Spinal cord (tissue), 9 donors: ENCODE measurements at regions not wholly inside any gene's neighbourhood (a gene's known extent, or its start where the extent isn't known, plus 50 kb on each side); places are given as distances from the start of the nearest gene placed in this dataset.
"Not testable (repeated sequence)": the region's sequence is repeated elsewhere in the genome, so short reads cannot be mapped to it uniquely, and the experiment has no call there.

ENCODE experiments used
- DNase-seq, 6 donors: peaks; one replicate each; pipeline versions ENCODE4 v3.0.0 to v3.0.0-alpha.2; 2013 to 2015; ENCODE audit warnings: low spot score in 6 of 6, low read depth in 4 of 6
- H3K27ac ChIP-seq: one replicate; pipeline ENCODE4 v1.5.1; 2013; ENCODE audit warnings: low read depth, low read length, control low read depth
- H3K27me3 ChIP-seq: one replicate; pipeline ENCODE4 v1.6.1; 2013; ENCODE audit warnings: low read length; ENCODE audit not compliant: control insufficient read depth, insufficient read depth
- H3K36me3 ChIP-seq: one replicate; pipeline ENCODE4 v1.6.1; 2013; ENCODE audit warnings: low read length; ENCODE audit not compliant: control insufficient read depth, insufficient read depth
- H3K4me1 ChIP-seq: one replicate; pipeline ENCODE4 v1.6.1; 2013; ENCODE audit warnings: low read length; ENCODE audit not compliant: control insufficient read depth, insufficient read depth
- H3K4me3 ChIP-seq: one replicate; pipeline ENCODE4 v1.5.1; 2013; ENCODE audit warnings: low read depth, low read length, control low read depth
- H3K9me3 ChIP-seq: one replicate; pipeline ENCODE4 v1.6.1; 2013; ENCODE audit warnings: low read length; ENCODE audit not compliant: control insufficient read depth, insufficient read depth
- whole genome bisulfite sequencing: methylation state at CpG from one replicate; pipeline ENCODE4 v1.1.5; 2013; ENCODE audit warnings: missing lambda C conversion rate; ENCODE audit not compliant: insufficient coverage; 5-methylcytosine and 5-hydroxymethylcytosine counted together
- donor health status: healthy.

DNA sequence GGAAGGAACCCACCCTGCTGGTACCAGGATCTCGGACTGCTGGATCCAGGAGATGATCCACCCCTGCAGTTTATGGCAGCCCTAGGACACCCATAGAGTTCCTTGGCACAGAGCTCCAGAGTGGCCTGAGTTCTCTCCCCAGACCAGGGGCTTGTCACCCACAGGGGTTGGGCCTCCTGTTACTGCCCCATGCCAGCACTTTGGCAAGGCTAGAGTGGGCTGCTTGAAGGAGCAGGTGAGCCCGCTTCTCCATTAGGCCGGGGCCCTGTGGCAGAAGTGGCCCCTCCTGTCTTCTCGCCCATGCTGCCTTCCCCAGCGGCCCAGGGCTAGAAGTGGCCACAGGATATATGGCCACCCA lies 1073.9 kb downstream of the RPIA start:
- peaks cover 12% of the 10 kb centered on the region for H3K27me3 ChIP-seq
- not testable (repeated sequence) for H3K9me3 ChIP-seq, H3K27ac ChIP-seq, DNase-seq, H3K4me1 ChIP-seq, H3K36me3 ChIP-seq, H3K4me3 ChIP-seq
- WGBS = 82% methylated on average over 5 of the region's 5 CpGs

DNA sequence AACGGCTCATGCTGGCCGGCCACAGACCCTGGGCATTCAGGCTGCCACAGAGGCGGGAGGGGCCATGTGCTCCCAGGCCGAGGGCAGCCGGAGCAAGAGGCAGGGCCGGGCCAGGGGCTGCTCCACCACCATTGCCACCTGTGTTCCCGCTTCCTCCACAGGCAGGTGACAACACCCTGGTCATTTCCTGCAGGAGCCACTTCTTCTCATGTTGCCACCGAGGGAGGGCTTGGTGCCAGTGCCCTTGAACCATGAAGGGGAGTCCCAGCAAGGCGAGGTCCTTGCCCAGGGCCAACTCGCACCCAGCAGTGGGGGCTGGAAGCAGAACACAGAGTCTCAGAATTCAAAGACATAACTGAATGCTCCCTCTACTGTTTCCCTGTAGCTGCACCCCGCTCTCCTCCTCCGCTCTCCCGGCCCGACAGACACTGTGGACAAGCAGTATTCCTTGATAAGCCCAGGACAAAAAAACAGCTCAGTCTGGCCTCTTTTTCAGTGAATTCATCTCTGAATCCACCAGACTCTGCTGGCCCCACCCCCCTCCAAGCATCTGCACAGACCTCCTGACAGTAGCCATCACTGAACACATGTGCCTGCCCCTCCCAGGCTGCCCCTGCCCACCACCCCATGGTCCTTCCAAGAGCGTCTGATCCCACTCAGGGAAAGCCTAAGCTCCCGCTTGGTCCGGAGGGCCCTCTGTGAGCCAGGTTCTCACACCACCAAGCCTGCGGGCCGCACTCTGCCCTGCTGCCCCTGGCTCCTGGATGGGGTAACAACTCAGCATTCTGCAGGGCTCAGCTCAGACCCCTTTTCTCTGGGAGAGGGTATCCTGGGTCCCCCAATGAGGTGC lies 1074.9 kb downstream of the RPIA start:
- not testable (repeated sequence) for H3K27ac ChIP-seq, DNase-seq, H3K4me3 ChIP-seq, H3K4me1 ChIP-seq, H3K36me3 ChIP-seq, H3K9me3 ChIP-seq
- WGBS = 83% methylated on average over 19 of the region's 19 CpGs
- peaks cover 12% of the 10 kb centered on the region for H3K27me3 ChIP-seq

DNA sequence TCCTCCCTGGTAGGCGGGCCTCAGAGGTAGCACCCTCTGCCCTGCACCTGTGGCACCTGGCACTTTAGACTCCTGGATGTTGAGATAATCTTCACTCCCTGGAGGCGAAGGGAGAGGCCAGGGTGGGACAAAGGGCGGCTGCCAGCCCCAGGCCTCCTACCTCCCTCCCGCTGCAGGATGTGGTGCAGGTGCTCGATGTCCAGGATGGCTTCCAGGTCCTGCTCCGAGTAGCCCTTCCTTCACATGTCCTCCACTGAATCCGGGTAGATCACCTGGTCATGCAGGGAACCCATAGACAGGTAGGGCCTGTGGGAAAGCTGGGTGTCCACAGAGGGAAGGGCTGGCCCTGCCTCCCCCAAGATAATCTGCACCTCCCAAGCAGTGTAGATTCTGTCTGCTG lies 1075.6 kb downstream of the RPIA start:
- H3K4me3 ChIP-seq, H3K36me3 ChIP-seq, DNase-seq, H3K9me3 ChIP-seq, H3K4me1 ChIP-seq, H3K27ac ChIP-seq: not testable (repeated sequence)
- peaks cover 12% of the 10 kb centered on the region for H3K27me3 ChIP-seq
- WGBS = 88% methylated on average over 7 of the region's 7 CpGs

DNA sequence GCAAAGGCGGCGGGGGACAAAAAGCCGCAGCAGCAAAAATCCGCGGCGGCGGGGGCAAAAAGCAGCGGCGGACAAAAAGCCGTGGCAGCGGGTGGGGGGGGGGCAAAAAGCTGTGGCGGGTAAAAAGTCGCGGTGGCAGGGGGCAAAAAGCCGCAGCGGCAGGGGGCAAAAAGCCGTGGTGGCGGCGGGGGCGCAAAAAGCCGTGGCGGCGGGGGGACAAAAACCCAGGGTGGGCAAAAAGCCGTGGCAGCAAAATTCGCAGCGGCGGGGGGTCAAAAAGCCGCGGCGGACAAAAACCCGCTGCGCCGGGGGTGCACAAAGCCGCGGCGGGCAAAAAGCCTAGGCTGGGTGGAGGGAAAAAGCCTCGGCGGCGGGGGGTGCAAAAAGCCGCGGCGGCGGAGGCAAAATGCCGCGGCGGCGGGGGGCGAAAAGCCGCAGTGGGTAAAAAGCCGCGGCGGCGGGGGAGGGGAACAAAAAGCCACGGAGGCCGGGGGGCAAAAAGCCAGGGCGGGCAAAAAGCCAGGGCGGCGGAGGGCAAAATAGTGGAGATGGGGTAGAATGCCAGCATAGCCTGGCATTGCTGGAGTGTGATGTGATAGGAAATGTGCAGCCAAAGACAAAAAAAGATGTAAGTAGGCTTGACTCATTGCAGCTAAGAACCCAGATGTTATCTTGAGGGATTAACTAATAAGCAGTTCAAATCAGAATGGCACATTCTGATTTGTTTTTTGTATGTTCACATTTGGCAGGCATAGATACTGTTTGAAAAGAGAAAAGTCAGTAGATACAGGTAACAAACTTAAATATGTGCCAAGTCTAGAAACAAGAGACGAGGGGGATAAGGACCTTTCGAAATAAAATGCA lies 1076.3 kb downstream of the RPIA start:
- Histone ChIP-seq H3K27me3 (peaks cover 12% of the 10 kb centered on the region), H3K27ac (no peak overlapping the region), H3K4me1 (peaks cover 5% of the 10 kb centered on the region), H3K4me3 (no peak overlapping the region), H3K36me3 (no peaks in the 10 kb centered on the region), H3K9me3 (peaks cover 2% of the 10 kb centered on the region)
- peak in 2 of 6 donors; percentile 10 to 18 for DNase-seq
- WGBS = 14% methylated on average over 60 of the region's 60 CpGs

DNA sequence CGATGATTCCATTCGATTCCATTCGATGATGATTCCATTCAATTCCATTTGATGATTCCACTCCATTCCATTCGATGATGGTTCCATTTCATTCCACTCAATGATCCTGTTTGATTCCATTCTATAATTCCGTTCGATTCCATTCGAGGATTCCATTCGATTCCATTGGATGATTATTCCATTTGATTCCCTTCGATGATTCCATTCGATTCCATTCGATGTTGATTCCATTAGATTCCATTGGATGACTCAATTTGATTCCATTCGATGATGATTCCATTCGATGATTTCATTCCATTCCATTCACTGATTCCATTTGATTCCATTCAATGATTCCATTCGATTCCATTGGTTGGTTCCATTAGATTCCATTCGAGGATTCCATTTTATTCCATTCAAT lies 1084.4 kb downstream of the RPIA start:
- DNase-seq = no peak
- H3K4me1 ChIP-seq = no peaks in the 10 kb centered on the region
- H3K27ac ChIP-seq = no peak overlapping the region
- WGBS = 81% methylated on average over 15 of the region's 15 CpGs
- peaks cover 26% of the 10 kb centered on the region for H3K9me3 ChIP-seq
- H3K36me3 ChIP-seq = no peaks in the 10 kb centered on the region
- no peaks in the 10 kb centered on the region for H3K27me3 ChIP-seq
- no peak overlapping the region for H3K4me3 ChIP-seq

DNA sequence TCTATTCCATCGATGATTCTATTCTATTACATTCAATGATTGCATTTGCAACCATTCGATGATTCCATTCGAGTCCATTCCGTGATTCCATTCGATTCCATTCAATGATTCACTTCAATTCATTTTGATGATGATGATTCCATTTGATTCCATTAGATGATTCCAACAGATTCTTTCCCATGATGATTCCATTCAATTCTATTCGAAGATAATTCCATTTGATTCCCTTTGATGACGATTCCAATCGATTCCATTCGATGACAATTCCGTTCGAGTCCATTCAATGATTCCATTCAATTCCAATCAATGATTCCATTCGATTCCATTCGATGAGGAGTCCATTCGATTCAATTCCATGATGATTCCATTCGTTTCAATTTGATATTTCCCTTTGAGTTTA lies 1088.8 kb downstream of the RPIA start:
- H3K9me3 ChIP-seq = peaks cover 36% of the 10 kb centered on the region
- no peak for DNase-seq
- H3K27me3 ChIP-seq = no peaks in the 10 kb centered on the region

GRCh38 chr2:89781962-89782361 lies 1090.5 kb downstream of the RPIA start:
- H3K36me3 ChIP-seq = no peaks in the 10 kb centered on the region
- H3K4me3 ChIP-seq = no peak overlapping the region
- no peaks in the 10 kb centered on the region for H3K27me3 ChIP-seq
- H3K9me3 ChIP-seq = peaks cover 33% of the 10 kb centered on the region
- 47% methylated on average over 5 of the region's 5 CpGs for WGBS
- no peak for DNase-seq
- no peak overlapping the region for H3K27ac ChIP-seq
- H3K4me1 ChIP-seq = no peaks in the 10 kb centered on the region

More for the DNA sequence above, 1088.8 kb downstream of the RPIA start:
- 73% methylated on average over 15 of the region's 15 CpGs for WGBS
- Histone ChIP-seq H3K4me1 (no peaks in the 10 kb centered on the region), H3K36me3 (no peaks in the 10 kb centered on the region), H3K27ac (no peak overlapping the region), H3K4me3 (no peak overlapping the region)

DNA sequence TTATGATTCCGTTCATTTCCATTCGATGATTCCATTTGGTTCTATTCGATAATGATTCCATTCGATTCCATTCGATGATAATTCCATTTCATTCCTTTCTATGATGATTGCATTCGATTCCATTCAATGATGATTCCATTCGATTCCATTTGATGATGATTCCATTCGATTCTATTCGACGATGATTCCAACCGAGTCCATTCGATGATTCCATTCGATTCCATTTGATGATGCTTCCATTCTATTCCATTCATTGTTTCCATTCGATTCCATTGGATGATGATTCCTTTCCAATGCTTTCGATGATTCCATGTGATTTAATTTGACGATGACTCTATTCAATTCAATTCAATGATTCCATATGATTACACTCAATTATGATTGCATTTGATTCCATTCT lies 1093.5 kb downstream of the RPIA start:
- Histone ChIP-seq H3K4me3 (no peak overlapping the region), H3K9me3 (peaks cover 45% of the 10 kb centered on the region), H3K36me3 (no peaks in the 10 kb centered on the region), H3K27me3 (no peaks in the 10 kb centered on the region), H3K27ac (no peak overlapping the region), H3K4me1 (no peaks in the 10 kb centered on the region)
- no peak for DNase-seq
- WGBS = 79% methylated on average over 16 of the region's 16 CpGs

- H3K4me3 ChIP-seq, H3K27me3 ChIP-seq, DNase-seq, H3K4me1 ChIP-seq, H3K27ac ChIP-seq, H3K36me3 ChIP-seq: not testable (repeated sequence)
- WGBS = 77% methylated on average over 15 of the region's 15 CpGs
- peaks cover 45% of the 10 kb centered on the region for H3K9me3 ChIP-seq
Measured at GRCh38 chr2:89785528-89785927, 1094.1 kb downstream of the RPIA start.
